ENCODE measurements at regions not wholly inside any gene's neighbourhood (a gene's known extent, or its start where the extent isn't known, plus 50 kb on each side); places are given as distances from the start of the nearest gene placed in this dataset.

DNA sequence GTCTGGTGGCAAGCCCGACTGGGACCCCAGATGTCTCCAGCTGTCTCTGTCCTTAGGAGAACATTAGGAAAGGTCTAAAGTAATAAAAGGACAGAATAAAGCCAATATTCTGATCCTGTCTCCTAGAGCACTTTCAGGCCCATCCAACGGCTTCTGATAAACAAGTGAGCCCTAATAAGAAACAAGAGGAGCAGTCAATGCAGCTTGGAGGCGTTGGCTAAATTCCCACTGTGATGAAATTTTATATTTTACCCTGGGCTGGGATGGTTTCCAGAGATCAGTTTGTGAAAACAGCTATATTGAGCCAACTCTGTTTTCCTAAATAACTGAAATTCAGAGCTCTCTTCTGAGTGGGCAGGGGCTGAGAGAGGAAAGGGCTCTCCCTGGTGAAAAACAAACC, 55.5 kb upstream of the SRRM4 start:
- ChIA-PET POLR2A (no interaction called here), CTCF (no interaction called here), RAD21 (ENCODE audit: low non-redundant PET in 1 of 2, low total read pairs in 2 of 2, uncharacterized antibody in 2 of 2, unreplicated experiment in 2 of 2) (no interaction called here)
- Histone ChIP-seq H3K79me2 (ENCODE audit: insufficient read depth, low read length) (no peaks in the 10 kb centered on the region), H3K27ac (ENCODE audit: low read depth, low read length) (no peak overlapping the region), H2AFZ (ENCODE audit: low read depth, low read length, poor library complexity, severe bottlenecking) (no peak overlapping the region), H4K20me1 (ENCODE audit: insufficient read depth) (no peaks in the 10 kb centered on the region), H3K4me2 (ENCODE audit: low read length) (no peak overlapping the region), H3K9ac (ENCODE audit: low read length) (no peak overlapping the region), H3K36me3 (ENCODE audit: control insufficient read depth in 1 of 2, insufficient read depth in 2 of 2, low read length in 2 of 2) (no peaks in the 10 kb centered on the region), H3K9me2 (ENCODE audit: insufficient read depth) (no peaks in the 10 kb centered on the region), H3K9me3 (ENCODE audit: control insufficient read depth in 1 of 2, insufficient read depth in 1 of 2, low read depth in 1 of 2, low read length in 2 of 2) (no peaks in the 10 kb centered on the region), H3K4me1 (ENCODE audit: control insufficient read depth in 1 of 2, insufficient read depth in 2 of 2, low read length in 2 of 2) (no peaks in the 10 kb centered on the region), H3K27me3 (ENCODE audit: insufficient read depth, low read length) (peaks cover 4% of the 10 kb centered on the region; the same call in 1 of the 2 replicates), H3K4me3 (replicated peaks in 1 of 2; ENCODE audit: low read depth in 1 of 2, low read length in 2 of 2) (no peak overlapping the region)
- intact Hi-C loops (cut with micrococcal nuclease) = no loop called here
- DNase-seq (ENCODE audit: low read depth, low spot score) (no peak), ATAC-seq (no peak)
- no TSS peak for BruUV-seq (replicated peaks)
- TF ChIP-seq SRF (IDR thresholded peaks at IDR 0.05; ENCODE audit: low read depth) = no peak
- TF ChIP-seq SIN3A (IDR thresholded peaks at IDR 0.05; ENCODE audit: low read depth) = no peak
- TF ChIP-seq, protein P1, sequence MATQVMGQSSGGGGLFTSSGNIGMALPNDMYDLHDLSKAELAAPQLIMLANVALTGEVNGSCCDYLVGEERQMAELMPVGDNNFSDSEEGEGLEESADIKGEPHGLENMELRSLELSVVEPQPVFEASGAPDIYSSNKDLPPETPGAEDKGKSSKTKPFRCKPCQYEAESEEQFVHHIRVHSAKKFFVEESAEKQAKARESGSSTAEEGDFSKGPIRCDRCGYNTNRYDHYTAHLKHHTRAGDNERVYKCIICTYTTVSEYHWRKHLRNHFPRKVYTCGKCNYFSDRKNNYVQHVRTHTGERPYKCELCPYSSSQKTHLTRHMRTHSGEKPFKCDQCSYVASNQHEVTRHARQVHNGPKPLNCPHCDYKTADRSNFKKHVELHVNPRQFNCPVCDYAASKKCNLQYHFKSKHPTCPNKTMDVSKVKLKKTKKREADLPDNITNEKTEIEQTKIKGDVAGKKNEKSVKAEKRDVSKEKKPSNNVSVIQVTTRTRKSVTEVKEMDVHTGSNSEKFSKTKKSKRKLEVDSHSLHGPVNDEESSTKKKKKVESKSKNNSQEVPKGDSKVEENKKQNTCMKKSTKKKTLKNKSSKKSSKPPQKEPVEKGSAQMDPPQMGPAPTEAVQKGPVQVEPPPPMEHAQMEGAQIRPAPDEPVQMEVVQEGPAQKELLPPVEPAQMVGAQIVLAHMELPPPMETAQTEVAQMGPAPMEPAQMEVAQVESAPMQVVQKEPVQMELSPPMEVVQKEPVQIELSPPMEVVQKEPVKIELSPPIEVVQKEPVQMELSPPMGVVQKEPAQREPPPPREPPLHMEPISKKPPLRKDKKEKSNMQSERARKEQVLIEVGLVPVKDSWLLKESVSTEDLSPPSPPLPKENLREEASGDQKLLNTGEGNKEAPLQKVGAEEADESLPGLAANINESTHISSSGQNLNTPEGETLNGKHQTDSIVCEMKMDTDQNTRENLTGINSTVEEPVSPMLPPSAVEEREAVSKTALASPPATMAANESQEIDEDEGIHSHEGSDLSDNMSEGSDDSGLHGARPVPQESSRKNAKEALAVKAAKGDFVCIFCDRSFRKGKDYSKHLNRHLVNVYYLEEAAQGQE (IDR thresholded peaks at IDR 0.05; ENCODE audit: low read depth) = no peak
- no peak for TF ChIP-seq YY1 (IDR thresholded peaks at IDR 0.05; ENCODE audit: extremely low read depth, insufficient replicate concordance, low read depth, low read length)
- TF ChIP-seq, protein P2, sequence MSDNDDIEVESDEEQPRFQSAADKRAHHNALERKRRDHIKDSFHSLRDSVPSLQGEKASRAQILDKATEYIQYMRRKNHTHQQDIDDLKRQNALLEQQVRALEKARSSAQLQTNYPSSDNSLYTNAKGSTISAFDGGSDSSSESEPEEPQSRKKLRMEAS (IDR thresholded peaks at IDR 0.05) = no peak
- no peak for TF ChIP-seq ZNF274 (IDR thresholded peaks at IDR 0.05; ENCODE audit: low read depth, low read length)
- no peak for TF ChIP-seq POLR2AphosphoS5 (IDR thresholded peaks at IDR 0.05; ENCODE audit: low read depth, low read length)
- no peak for TF ChIP-seq EGR1 (IDR thresholded peaks at IDR 0.05; ENCODE audit: low read depth)
- TF ChIP-seq, protein P3, sequence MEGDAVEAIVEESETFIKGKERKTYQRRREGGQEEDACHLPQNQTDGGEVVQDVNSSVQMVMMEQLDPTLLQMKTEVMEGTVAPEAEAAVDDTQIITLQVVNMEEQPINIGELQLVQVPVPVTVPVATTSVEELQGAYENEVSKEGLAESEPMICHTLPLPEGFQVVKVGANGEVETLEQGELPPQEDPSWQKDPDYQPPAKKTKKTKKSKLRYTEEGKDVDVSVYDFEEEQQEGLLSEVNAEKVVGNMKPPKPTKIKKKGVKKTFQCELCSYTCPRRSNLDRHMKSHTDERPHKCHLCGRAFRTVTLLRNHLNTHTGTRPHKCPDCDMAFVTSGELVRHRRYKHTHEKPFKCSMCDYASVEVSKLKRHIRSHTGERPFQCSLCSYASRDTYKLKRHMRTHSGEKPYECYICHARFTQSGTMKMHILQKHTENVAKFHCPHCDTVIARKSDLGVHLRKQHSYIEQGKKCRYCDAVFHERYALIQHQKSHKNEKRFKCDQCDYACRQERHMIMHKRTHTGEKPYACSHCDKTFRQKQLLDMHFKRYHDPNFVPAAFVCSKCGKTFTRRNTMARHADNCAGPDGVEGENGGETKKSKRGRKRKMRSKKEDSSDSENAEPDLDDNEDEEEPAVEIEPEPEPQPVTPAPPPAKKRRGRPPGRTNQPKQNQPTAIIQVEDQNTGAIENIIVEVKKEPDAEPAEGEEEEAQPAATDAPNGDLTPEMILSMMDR (IDR thresholded peaks at IDR 0.05 in 2 of 3, conservative IDR thresholded peaks at IDR 0.05 in 1 of 3; ENCODE audit: borderline replicate concordance in 1 of 3, insufficient read depth in 1 of 3, low read depth in 2 of 3, low read length in 2 of 3) = no peak
- TF ChIP-seq, protein P4, sequence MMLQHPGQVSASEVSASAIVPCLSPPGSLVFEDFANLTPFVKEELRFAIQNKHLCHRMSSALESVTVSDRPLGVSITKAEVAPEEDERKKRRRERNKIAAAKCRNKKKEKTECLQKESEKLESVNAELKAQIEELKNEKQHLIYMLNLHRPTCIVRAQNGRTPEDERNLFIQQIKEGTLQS (IDR thresholded peaks at IDR 0.05) = no peak
- TF ChIP-seq RAD21 (IDR thresholded peaks at IDR 0.05; ENCODE audit: low read depth) = no peak
- no peak for TF ChIP-seq ELF1 (IDR thresholded peaks at IDR 0.05; ENCODE audit: borderline replicate concordance, low read depth)

All from HCT116 (cell line).